ENCODE measurements at regions not wholly inside any gene's neighbourhood (a gene's known extent, or its start where the extent isn't known, plus 50 kb on each side); places are given as distances from the start of the nearest gene placed in this dataset.

- TF ChIP-seq, protein P1, sequence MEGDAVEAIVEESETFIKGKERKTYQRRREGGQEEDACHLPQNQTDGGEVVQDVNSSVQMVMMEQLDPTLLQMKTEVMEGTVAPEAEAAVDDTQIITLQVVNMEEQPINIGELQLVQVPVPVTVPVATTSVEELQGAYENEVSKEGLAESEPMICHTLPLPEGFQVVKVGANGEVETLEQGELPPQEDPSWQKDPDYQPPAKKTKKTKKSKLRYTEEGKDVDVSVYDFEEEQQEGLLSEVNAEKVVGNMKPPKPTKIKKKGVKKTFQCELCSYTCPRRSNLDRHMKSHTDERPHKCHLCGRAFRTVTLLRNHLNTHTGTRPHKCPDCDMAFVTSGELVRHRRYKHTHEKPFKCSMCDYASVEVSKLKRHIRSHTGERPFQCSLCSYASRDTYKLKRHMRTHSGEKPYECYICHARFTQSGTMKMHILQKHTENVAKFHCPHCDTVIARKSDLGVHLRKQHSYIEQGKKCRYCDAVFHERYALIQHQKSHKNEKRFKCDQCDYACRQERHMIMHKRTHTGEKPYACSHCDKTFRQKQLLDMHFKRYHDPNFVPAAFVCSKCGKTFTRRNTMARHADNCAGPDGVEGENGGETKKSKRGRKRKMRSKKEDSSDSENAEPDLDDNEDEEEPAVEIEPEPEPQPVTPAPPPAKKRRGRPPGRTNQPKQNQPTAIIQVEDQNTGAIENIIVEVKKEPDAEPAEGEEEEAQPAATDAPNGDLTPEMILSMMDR (IDR thresholded peaks at IDR 0.05 in 8 of 11, conservative IDR thresholded peaks at IDR 0.05 in 3 of 11): no peak
- no peak for TF ChIP-seq POLR2AphosphoS5 (IDR thresholded peaks at IDR 0.05)
Observed at GRCh38 chr16:52384378-52384777, 162.6 kb downstream of the TOX3 start.
